ENCODE measurements at regions not wholly inside any gene's neighbourhood (a gene's known extent, or its start where the extent isn't known, plus 50 kb on each side); places are given as distances from the start of the nearest gene placed in this dataset.

- no peak for DNase-seq (ENCODE audit: low spot score)
Observed at GRCh38 chr10:78774999-78775711, 293.6 kb upstream of the ZMIZ1 start.

GRCh38 chr10:78775891-78776290, 292.9 kb upstream of the ZMIZ1 start:
- no peak for DNase-seq (ENCODE audit: low spot score)

GRCh38 chr10:78776756-78777155, 292.0 kb upstream of the ZMIZ1 start:
- no peak for DNase-seq (ENCODE audit: low spot score)

GRCh38 chr10:78777466-78777865, 291.3 kb upstream of the ZMIZ1 start:
- DNase-seq (ENCODE audit: low spot score): peak; percentile 91

GRCh38 chr10:78777867-78778266, 290.9 kb upstream of the ZMIZ1 start:
- no peak for DNase-seq (ENCODE audit: low spot score)

DNA sequence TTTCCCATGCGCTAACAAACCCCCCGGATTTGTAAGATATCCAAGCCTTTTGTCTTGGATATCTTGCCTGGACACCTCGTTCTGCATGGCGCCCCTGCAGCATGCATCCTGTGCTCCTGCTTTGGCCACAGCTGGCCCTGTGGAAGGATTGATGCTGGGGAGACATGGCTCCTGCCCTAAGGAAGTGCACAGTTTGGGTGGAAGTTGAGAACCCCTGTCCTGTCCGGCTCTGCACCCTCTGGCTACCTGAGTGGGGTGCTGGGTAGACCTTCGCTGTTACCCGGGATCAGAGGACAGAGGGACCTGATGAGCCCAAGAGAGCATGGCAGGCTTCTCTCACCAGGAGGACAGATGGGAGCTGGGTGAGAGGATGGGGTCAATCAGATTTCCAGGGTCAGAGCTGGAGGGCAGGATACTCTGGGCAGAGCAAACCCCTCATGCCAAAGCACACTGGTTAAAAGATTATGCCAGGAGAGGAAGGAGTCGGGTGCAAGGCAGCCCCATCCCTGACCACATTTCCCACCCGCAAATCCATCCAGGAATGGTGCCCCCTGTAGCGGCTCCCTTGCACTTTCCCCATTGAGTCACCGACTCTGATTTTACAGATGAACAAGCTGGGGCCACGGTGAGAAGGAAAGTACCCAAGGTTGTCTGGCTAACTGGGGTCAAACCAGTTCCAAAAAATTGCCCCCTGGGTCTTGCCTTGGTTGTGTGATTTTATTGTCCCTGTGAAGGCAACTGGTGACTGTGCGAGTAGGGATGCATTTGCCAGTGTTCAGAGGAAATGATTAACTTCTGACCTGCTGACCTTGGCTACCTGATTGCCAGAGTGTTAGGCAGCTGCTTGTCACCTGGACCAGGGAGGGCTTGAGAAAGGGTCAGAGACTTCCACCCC, 290.1 kb upstream of the ZMIZ1 start:
- DNase-seq (ENCODE audit: low spot score): no peak

GRCh38 chr10:78779339-78779955, 289.3 kb upstream of the ZMIZ1 start:
- no peak for DNase-seq (ENCODE audit: low spot score)

DNA sequence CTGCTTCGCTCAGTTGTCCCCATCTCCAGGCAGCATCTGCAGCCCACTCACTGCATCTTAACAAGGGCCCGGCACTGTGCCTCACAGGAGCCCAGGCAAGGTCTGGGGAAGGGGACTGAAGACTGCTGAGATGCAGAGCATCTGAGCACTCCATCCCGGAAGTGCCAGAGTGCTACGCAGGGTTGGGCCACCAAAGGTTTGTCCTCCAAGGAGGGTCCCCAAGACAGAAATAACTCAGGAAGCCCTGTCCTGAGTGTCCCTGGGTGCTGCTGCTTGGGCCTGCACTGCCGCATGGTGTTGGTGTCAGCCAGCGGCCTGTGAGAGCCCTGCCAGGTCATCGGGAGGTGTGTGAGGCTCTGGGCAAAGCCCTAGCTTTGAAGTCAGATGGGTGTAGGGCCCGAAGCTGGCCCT, 288.2 kb upstream of the ZMIZ1 start:
- DNase-seq (ENCODE audit: low spot score): no peak

GRCh38 chr10:78781251-78781913, 287.4 kb upstream of the ZMIZ1 start:
- DNase-seq (ENCODE audit: low spot score): no peak

DNA sequence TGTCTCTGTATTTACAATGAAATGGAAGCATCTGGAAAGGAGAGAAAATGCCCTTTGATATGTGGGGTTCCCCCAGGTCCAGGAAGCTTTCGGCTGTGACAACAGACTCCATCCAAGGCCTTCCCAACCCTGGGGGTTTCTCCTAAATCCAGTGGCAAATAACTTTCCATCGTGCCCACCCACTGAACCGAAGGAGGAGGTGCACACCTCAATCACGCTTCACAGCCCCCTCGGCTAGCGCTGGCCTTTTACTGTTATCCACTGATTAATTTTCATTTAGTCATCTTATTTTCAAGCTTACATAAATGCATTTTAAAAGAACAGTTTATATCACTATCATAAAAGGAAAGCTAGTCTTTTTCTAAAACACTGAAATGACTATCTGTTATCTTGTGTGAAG, 286.8 kb upstream of the ZMIZ1 start:
- DNase-seq (ENCODE audit: low spot score): no peak

GRCh38 chr10:78782441-78782840, 286.3 kb upstream of the ZMIZ1 start:
- DNase-seq (ENCODE audit: low spot score): no peak

- no peak for DNase-seq (ENCODE audit: low spot score)
Observed at GRCh38 chr10:78783753-78784152, 285.0 kb upstream of the ZMIZ1 start.

DNA sequence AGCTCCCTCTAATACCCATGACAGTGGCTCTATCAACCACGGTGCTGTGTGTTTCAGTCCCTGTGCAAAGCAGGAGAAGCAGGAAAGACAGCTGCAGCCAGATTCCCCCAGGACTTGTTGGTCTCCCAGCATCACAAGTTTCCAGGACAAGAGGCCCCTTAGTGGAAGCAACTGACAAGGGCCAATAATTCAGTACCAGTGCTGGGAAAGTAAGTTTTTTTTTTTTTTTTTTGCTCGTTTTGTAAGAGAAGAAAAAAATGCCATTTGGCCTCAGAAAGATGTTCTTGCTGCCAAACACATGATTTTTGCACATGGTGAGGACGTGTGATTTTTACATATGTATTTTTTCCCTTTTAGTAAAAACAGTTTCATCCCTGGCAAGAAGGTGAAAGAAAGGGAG, 284.2 kb upstream of the ZMIZ1 start:
- DNase-seq (ENCODE audit: low spot score): no peak

- no peak for DNase-seq (ENCODE audit: low spot score)
Observed at GRCh38 chr10:78785066-78785465, 283.7 kb upstream of the ZMIZ1 start.

DNA sequence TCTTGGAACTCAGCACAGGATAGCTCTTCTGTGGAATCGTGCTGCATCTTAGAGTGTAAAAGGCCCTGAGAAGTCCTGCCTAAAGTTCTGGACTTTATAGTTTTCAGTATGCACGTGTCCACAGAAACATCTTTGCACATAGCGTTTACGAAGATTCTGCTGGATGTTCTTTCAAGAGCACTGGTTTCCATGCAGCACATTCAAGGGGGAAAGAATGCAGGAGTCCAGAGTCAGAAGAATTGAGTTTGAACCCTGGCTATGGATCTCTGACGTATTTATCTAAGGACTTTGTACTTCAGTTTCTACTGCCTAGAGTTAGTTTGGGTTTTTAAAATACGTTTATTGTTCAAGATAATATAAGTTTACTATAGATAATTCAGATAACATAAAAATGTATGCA, 282.8 kb upstream of the ZMIZ1 start:
- no peak for DNase-seq (ENCODE audit: low spot score)

DNA sequence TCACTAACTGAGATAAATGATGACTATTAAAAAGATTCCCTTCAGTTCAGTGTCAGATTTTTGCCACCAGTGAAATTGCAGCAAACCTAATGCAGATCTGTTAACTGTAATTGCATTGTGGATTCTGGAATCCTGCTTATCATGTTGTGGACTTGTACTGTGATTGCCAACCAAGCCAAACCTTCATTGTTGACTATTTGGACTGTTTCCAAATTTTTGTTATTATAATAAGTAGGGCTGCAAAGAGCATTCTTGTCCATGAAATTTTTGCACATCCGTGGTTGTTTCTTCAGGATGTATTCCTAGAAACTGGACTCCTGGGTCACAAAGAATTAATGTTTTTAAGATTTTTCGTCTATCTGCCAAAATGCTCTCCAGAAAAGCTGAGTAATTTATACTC, 281.6 kb upstream of the ZMIZ1 start:
- no peak for DNase-seq (ENCODE audit: low spot score)

GRCh38 chr10:78794736-78795455, 273.9 kb upstream of the ZMIZ1 start:
- DNase-seq (ENCODE audit: low spot score): no peak

- no peak for DNase-seq (ENCODE audit: low spot score)
Observed at GRCh38 chr10:78798976-78799730, 269.6 kb upstream of the ZMIZ1 start.

DNA sequence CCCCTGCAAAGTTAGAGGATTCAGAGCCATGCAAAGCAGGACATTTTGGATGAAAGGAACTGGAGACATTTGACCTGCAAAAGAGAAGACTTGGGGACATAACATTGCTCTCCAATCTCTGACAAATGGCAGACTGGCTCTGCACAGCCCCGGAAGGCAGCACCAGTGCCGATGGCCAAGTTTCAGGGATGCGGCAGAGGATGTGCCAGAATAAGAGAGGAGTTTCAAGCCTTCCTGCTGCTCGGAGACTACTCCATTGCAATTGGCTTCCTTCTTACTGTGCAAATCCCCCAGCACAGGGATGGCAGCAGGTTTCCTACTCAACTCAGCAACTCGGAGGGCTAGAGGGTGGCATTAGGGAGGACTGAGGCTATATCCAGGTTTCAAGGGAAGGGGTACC, 268.8 kb upstream of the ZMIZ1 start:
- DNase-seq (ENCODE audit: low spot score): no peak

- DNase-seq (ENCODE audit: low spot score): no peak
Observed at GRCh38 chr10:78800535-78801320, 268.0 kb upstream of the ZMIZ1 start.
